HFFc6 (cell line): ENCODE measurements at regions not wholly inside any gene's neighbourhood (a gene's known extent, or its start where the extent isn't known, plus 50 kb on each side); places are given as distances from the start of the nearest gene placed in this dataset.

Experiments
- DNase-seq: peaks from one replicate; pipeline ENCODE4 v3.0.0-alpha.2; 2018
- H3K27ac Mint-ChIP-seq: 2 replicates; pipeline ENCODE4 v1.8.0; 2020; ENCODE audit warnings: mild to moderate bottlenecking, mixed read lengths
- H3K27me3 Mint-ChIP-seq: 2 replicates; pipeline ENCODE4 v1.8.0; 2021; ENCODE audit warnings: mild to moderate bottlenecking, moderate library complexity, mixed read lengths; ENCODE audit not compliant: insufficient read depth
- H3K36me3 Mint-ChIP-seq: 2 replicates; pipeline ENCODE4 v1.8.0; 2021; ENCODE audit warnings: low read depth, mixed read lengths
- H3K4me1 Mint-ChIP-seq: 2 replicates; pipeline ENCODE4 v1.8.0; 2020; ENCODE audit warnings: low read depth, mixed read lengths
- H3K4me3 Mint-ChIP-seq: 2 replicates; pipeline ENCODE4 v1.8.0; 2020; ENCODE audit warnings: mild to moderate bottlenecking, moderate library complexity, mixed read lengths
- H3K9me3 Mint-ChIP-seq: 2 replicates; pipeline ENCODE4 v1.8.0; 2020; ENCODE audit warnings: mild to moderate bottlenecking, mixed read lengths
- CTCF ChIP-seq: fragments of 200-600 bp; sonication (generic); IDR thresholded peaks from 2 replicates; pipeline ENCODE4 v1.5.0; 2021; ENCODE audit warnings: antibody characterized with exemption, mild to moderate bottlenecking

DNA sequence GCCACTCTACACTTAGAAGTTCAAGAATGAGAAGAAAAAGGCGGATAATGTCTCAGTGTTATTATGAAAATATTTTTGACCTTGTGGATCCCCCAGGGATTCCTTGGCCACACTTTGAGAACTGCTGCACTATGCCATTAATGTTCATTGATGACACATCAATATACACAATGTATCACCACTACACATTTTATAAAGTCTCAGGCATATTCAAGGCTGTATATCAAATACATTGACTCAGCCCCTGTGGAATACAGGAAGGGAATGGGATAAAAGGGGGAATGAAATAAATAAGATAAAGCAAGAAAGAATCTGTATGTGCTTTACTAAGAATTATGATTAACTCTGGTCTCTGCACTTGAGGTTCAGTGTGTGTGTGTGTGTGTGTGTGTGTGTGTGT is 69.1 kb downstream of the INHBB start:
- Mint-ChIP-seq H3K27me3 (peaks cover 40% of the 10 kb centered on the region), H3K4me3 (no peak overlapping the region)

GRCh38 chr2:120415728-120416509 is 70.0 kb downstream of the INHBB start:
- TF ChIP-seq CTCF = no peak
- Mint-ChIP-seq H3K4me3 (no peak overlapping the region), H3K27me3 (peaks cover 44% of the 10 kb centered on the region), H3K9me3 (no peaks in the 10 kb centered on the region; the same call in 1 of the 2 replicates), H3K27ac (no peak overlapping the region), H3K36me3 (no peaks in the 10 kb centered on the region), H3K4me1 (0 out of 2 replicates have a peak, but pooled peaks cover 4% of the 10 kb centered on the region)
- DNase-seq = no peak

More for the DNA sequence above, 69.1 kb downstream of the INHBB start:
- no peak for DNase-seq
- Mint-ChIP-seq H3K4me1 (0 out of 2 replicates have a peak, but pooled peaks cover 4% of the 10 kb centered on the region), H3K27ac (no peak overlapping the region), H3K9me3 (no peaks in the 10 kb centered on the region; the same call in 1 of the 2 replicates), H3K36me3 (no peaks in the 10 kb centered on the region)
- TF ChIP-seq CTCF = no peak

DNA sequence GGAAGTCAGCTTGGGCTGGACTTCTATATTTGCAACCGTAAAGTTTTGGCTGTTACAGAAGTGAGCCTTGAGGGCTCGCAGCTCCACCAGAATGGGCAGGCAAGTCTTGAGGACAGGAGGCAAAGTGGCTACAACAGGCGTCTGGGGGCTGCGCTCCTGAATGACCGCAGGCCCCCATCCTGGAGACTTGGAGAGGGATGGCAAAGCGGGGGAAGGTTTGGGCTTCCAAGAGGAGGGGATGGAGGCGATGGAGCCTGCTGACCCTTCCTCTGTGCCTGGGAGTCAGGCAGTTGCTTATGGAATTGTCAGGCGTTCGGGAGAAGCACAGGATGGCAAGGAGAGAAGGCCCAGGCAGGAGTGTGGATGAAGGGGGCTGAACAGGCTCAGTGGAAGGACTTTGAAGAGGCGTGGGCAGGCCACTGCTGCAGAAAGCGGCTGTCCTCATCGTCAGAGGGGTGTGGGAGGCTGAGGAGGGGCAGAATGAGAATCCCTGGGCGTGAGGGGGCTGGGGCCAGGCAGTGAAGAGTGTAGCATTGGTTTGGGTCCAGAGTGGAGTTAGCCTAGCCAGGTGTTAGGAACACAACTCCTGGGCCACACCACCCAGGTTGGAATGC is 72.3 kb downstream of the INHBB start:
- Mint-ChIP-seq H3K9me3 (no peaks in the 10 kb centered on the region), H3K36me3 (no peaks in the 10 kb centered on the region), H3K4me1 (0 out of 2 replicates have a peak, but pooled peaks cover 4% of the 10 kb centered on the region), H3K27ac (no peak overlapping the region), H3K4me3 (no peak overlapping the region), H3K27me3 (peaks cover 52% of the 10 kb centered on the region)
- TF ChIP-seq CTCF = no peak
- no peak for DNase-seq

DNA sequence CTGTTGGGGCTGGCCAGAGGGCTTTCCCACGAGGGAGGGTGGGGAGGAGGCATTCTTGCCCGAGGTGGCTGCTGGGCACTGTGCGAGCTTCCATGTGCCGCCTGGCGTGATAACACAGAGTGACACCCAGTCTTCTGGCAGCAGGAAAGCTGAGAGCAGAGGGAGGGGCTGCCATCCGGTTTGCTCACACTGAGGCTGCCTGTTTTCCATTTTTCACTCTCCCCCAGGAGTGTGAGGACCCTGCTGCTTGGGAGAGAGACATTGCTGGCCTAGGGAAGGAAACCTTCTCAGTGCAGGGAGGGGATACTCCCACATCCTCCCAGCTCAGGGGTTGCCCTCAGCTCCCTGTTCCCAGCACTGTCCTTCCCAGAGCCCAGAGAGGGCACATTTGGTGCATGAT is 73.1 kb downstream of the INHBB start:
- no peak for DNase-seq
- H3K27ac Mint-ChIP-seq = no peak overlapping the region
- no peak overlapping the region for H3K4me3 Mint-ChIP-seq
- no peak for TF ChIP-seq CTCF
- H3K36me3 Mint-ChIP-seq = no peaks in the 10 kb centered on the region
- H3K27me3 Mint-ChIP-seq = peaks cover 57% of the 10 kb centered on the region
- H3K4me1 Mint-ChIP-seq = 0 out of 2 replicates have a peak, but pooled peaks cover 1% of the 10 kb centered on the region
- no peaks in the 10 kb centered on the region for H3K9me3 Mint-ChIP-seq

GRCh38 chr2:120419955-120420354 is 74.0 kb downstream of the INHBB start:
- Mint-ChIP-seq H3K4me3 (no peak overlapping the region), H3K27me3 (peaks cover 60% of the 10 kb centered on the region)

More at GRCh38 chr2:120419955-120420354, 74.0 kb downstream of the INHBB start:
- Mint-ChIP-seq H3K4me1 (no peaks in the 10 kb centered on the region), H3K27ac (no peak overlapping the region), H3K36me3 (no peaks in the 10 kb centered on the region), H3K9me3 (no peaks in the 10 kb centered on the region)
- no peak for TF ChIP-seq CTCF
- DNase-seq = no peak
